DMS 273 (cell line): ENCODE measurements at regions not wholly inside any gene's neighbourhood (a gene's known extent, or its start where the extent isn't known, plus 50 kb on each side); places are given as distances from the start of the nearest gene placed in this dataset.

Experiments used
- DNase-seq: peaks from one replicate; lab custom pipeline; 2025; ENCODE audit not compliant: unreplicated experiment; lab: John Stamatoyannopoulos, UW

GRCh38 chr12:20967756-20968155 lies 157.3 kb downstream of the SLCO1B3 start:
- DNase-seq, result no peak

- DNase-seq, result no peak
These were observed 159.3 kb downstream of the SLCO1B3 start for GRCh38 chr12:20969766-20970165.

- no peak for DNase-seq
These were observed 145.6 kb upstream of the SLCO1B1 start for GRCh38 chr12:20985399-20985798.

- DNase-seq, result no peak
These were observed 129.2 kb upstream of the SLCO1B1 start for GRCh38 chr12:21001778-21002177.

- no peak for DNase-seq
These were observed 105.3 kb upstream of the SLCO1B1 start for GRCh38 chr12:21025656-21026055.

GRCh38 chr12:21026302-21026701 lies 104.7 kb upstream of the SLCO1B1 start:
- DNase-seq, result no peak

GRCh38 chr12:21054334-21054733 lies 76.7 kb upstream of the SLCO1B1 start:
- DNase-seq, result no peak

- peak; percentile 2 for DNase-seq
These were observed 65.1 kb upstream of the SLCO1B1 start for GRCh38 chr12:21065845-21066244.

- no peak for DNase-seq
These were observed 57.9 kb upstream of the SLCO1B1 start for GRCh38 chr12:21073129-21073528.

- DNase-seq, result no peak
These were observed 57.1 kb upstream of the SLCO1B1 start for GRCh38 chr12:21073822-21074460.
